GM12878 (cell line): ENCODE measurements at regions not wholly inside any gene's neighbourhood (a gene's known extent, or its start where the extent isn't known, plus 50 kb on each side); places are given as distances from the start of the nearest gene placed in this dataset.

Experiments used
- ATAC-seq: fragments of 200-7000 bp; cut with Tn5 transposase; 3 replicates; pipeline ENCODE4 v1.9.1; 2020; ENCODE audit warnings: mild to moderate bottlenecking, moderate library complexity
- BruUV-seq: library from RNA; stranded (reverse); fragments of 400-500 nt; replicated peaks from 2 replicates; lab custom pipeline; 2021; lab: Mats Ljungman, UMichigan
- CTCF ChIA-PET: fragments of 300-600 bp; sonication (Branson Sonifier 250); formaldehyde crosslinking; extraction: SDS; loops from one replicate; lab custom pipeline; 2021; ENCODE audit warnings: inconsistent platforms; lab: Yijun Ruan, JAX
- POLR2A ChIA-PET: fragments of 350-600 bp; formaldehyde crosslinking; extraction: SDS; loops from one replicate; lab custom pipeline; 2021; ENCODE audit warnings: inconsistent platforms; lab: Charles Lee
- RAD21 ChIA-PET: fragments of 300-600 bp; sonication (Branson Sonifier 250); formaldehyde crosslinking; loops from one replicate; lab custom pipeline; 2023; ENCODE audit warnings: antibody characterized with exemption; ENCODE audit not compliant: unreplicated experiment; lab: Charles Lee
- SMC1A ChIA-PET: fragments of 300-600 bp; sonication (Branson Sonifier 250); formaldehyde crosslinking; loops from one replicate; lab custom pipeline; 2023; ENCODE audit not compliant: unreplicated experiment, uncharacterized antibody; lab: Charles Lee
- DNase-seq: peaks from one replicate; pipeline ENCODE4 v3.0.0-alpha.2; 2011; ENCODE audit warnings: low read depth, low spot score
- FAIRE-seq: peaks from 3 replicates; lab custom pipeline; 2011; peaks lifted over from hg19 to GRCh38; lab: Jason Lieb, UNC
- H2AFZ ChIP-seq: 2 replicates; pipeline ENCODE4 v1.6.0; 2011; ENCODE audit warnings: low read depth, low read length, control low read depth; ENCODE audit not compliant: control insufficient read depth
- H3K27ac ChIP-seq: 2 replicates; pipeline ENCODE4 v1.5.1; 2011; ENCODE audit warnings: control low read depth; ENCODE audit not compliant: control insufficient read depth, insufficient read depth
- H3K27me3 ChIP-seq, 2 experiments: replicated peaks in 1 of 2; 2 replicates each; pipeline versions ENCODE4 v1.6.0 to v1.6.1; 2011; ENCODE audit warnings: low read length in 1 of 2; ENCODE audit not compliant: control insufficient read depth in 2 of 2, insufficient read depth in 2 of 2
- H3K36me3 ChIP-seq, 2 experiments: 2 replicates each; pipeline ENCODE4 v1.5.1; 2011; ENCODE audit warnings: low read length in 1 of 2; ENCODE audit not compliant: control insufficient read depth in 2 of 2, insufficient read depth in 2 of 2
- H3K4me1 ChIP-seq: 2 replicates; pipeline ENCODE4 v1.6.1; 2011; ENCODE audit warnings: mild to moderate bottlenecking, low read length, moderate library complexity, mixed read lengths; ENCODE audit not compliant: control insufficient read depth, insufficient read depth
- H3K4me2 ChIP-seq: 2 replicates; pipeline ENCODE4 v1.6.0; 2011; ENCODE audit warnings: control low read depth; ENCODE audit not compliant: control insufficient read depth, insufficient read depth
- H3K4me3 ChIP-seq: fragments of 200-600 bp; sonication (generic); 2 replicates; pipeline ENCODE4 v1.5.1; 2016
- H3K79me2 ChIP-seq: 2 replicates; pipeline ENCODE4 v1.6.0; 2011; ENCODE audit warnings: low read length; ENCODE audit not compliant: control insufficient read depth, insufficient read depth
- H3K9ac ChIP-seq: 2 replicates; pipeline ENCODE4 v1.8.0; 2011; ENCODE audit warnings: low read length, control low read depth, mixed read lengths; ENCODE audit not compliant: control insufficient read depth, insufficient read depth
- H3K9me3 ChIP-seq: replicated peaks from 3 replicates; pipeline ENCODE4 v1.5.1; 2011; ENCODE audit warnings: mild to moderate bottlenecking, low read length; ENCODE audit not compliant: control insufficient read depth, insufficient read depth
- H4K20me1 ChIP-seq: 2 replicates; pipeline ENCODE4 v1.6.0; 2011; ENCODE audit not compliant: control insufficient read depth, insufficient read depth
- BMI1 ChIP-seq: fragments of 450-650 bp; IDR thresholded peaks from 2 replicates; pipeline ENCODE4 v1.6.1; 2016; ENCODE audit warnings: mild to moderate bottlenecking, moderate library complexity, borderline replicate concordance
- CBFB ChIP-seq: IDR thresholded peaks from 2 replicates; pipeline ENCODE4 v1.6.1; 2016; ENCODE audit warnings: antibody characterized with exemption, low read depth
- CHD1 ChIP-seq: IDR thresholded peaks from 2 replicates; pipeline ENCODE4 v1.6.1; 2012; ENCODE audit warnings: low read depth, low read length, improper control_type of control experiment
- MYC ChIP-seq: IDR thresholded peaks from 2 replicates; pipeline ENCODE4 v1.6.1; 2011; ENCODE audit warnings: mild to moderate bottlenecking, low read length, moderate library complexity, inconsistent platforms; ENCODE audit not compliant: insufficient read depth, insufficient replicate concordance, insufficient read length, severe bottlenecking
- REST ChIP-seq: IDR thresholded peaks from 2 replicates; pipeline ENCODE4 v1.6.1; 2012; ENCODE audit warnings: mild to moderate bottlenecking, low read depth, low read length
- SKIL ChIP-seq: fragments of 450-650 bp; IDR thresholded peaks from 2 replicates; pipeline ENCODE4 v1.6.1; 2017; ENCODE audit warnings: mild to moderate bottlenecking, low read depth, inconsistent platforms; ENCODE audit not compliant: poor library complexity, severe bottlenecking
- TAF1 ChIP-seq: IDR thresholded peaks from 2 replicates; pipeline ENCODE4 v1.6.1; 2011; ENCODE audit warnings: mild to moderate bottlenecking, low read depth, low read length, borderline replicate concordance
- WGBS: methylation state at CpG from one replicate; pipeline ENCODE4 v1.1.6; 2016; ENCODE audit warnings: low lambda C conversion rate; ENCODE audit not compliant: insufficient replicate concordance, insufficient coverage; ENCODE audit errors: missing lambda C conversion rate; 5-methylcytosine and 5-hydroxymethylcytosine counted together
- in situ Hi-C: fragments of 300-500 bp; cut with MboI; formaldehyde crosslinking; loops from 9 replicates; pipeline ENCODE4 v1.14.3; 2018; ENCODE audit warnings: mixed read lengths
- intact Hi-C: fragments of 100-400 bp; cut with micrococcal nuclease; formaldehyde crosslinking; loops from one replicate; pipeline ENCODE4 v1.14.2; 2022; ENCODE audit not compliant: unreplicated experiment

- CTCF ChIA-PET: no interaction called here
- H3K36me3 ChIP-seq: no peaks in the 10 kb centered on the region
- DNase-seq (no peak), FAIRE-seq (no peak), ATAC-seq (no peak)
- intact Hi-C loops: no loop called here
- H4K20me1 ChIP-seq: no peaks in the 10 kb centered on the region
- H3K4me1 ChIP-seq: no peaks in the 10 kb centered on the region
- H3K9ac ChIP-seq: no peak overlapping the region
- POLR2A ChIA-PET: no interaction called here
- no peaks in the 10 kb centered on the region; a peak in 1 of 4 replicates for H3K27me3 ChIP-seq
- H3K79me2 ChIP-seq: no peaks in the 10 kb centered on the region
- RAD21 ChIA-PET: no interaction called here
- no TSS peak for BruUV-seq
- in situ Hi-C loops: no loop called here
- H3K4me2 ChIP-seq: no peak overlapping the region
- 3% methylated on average over 7 of the region's 7 CpGs for WGBS
- H2AFZ ChIP-seq: no peak overlapping the region
- H3K9me3 ChIP-seq: no peaks in the 10 kb centered on the region; the same call in 2 of the 3 replicates
- H3K27ac ChIP-seq: no peak overlapping the region
- no peak overlapping the region for H3K4me3 ChIP-seq
- no peak for TF ChIP-seq BMI1
- no peak for TF ChIP-seq MYC
- no peak for TF ChIP-seq SKIL
- TF ChIP-seq CHD1: no peak
- no peak for TF ChIP-seq TAF1
- no peak for TF ChIP-seq REST
- no peak for TF ChIP-seq CBFB
- SMC1A ChIA-PET: no interaction called here
These were observed 132.4 kb downstream of the MN1 start for GRCh38 chr22:27668828-27669797.
